HFF-Myc (cell line): ENCODE measurements at regions not wholly inside any gene's neighbourhood (a gene's known extent, or its start where the extent isn't known, plus 50 kb on each side); places are given as distances from the start of the nearest gene placed in this dataset.
"Not testable (repeated sequence)": the region's sequence is repeated elsewhere in the genome, so short reads cannot be mapped to it uniquely, and the experiment has no call there.

Experiments used
- DNase-seq: peaks from one replicate; pipeline ENCODE4 v3.0.0-alpha.2; 2011; ENCODE audit warnings: low read depth; ENCODE audit errors: extremely low read depth
- H3K4me3 ChIP-seq: replicated peaks from 2 replicates; pipeline ENCODE4 v1.5.1; 2011; ENCODE audit warnings: low read depth, mild to moderate bottlenecking, control low read depth, low read length
- CTCF ChIP-seq: IDR thresholded peaks from 2 replicates; pipeline ENCODE4 v1.5.1; 2012; ENCODE audit warnings: mild to moderate bottlenecking, low read depth, low read length, control low read depth; ENCODE audit errors: missing control alignments

GRCh38 chr20:25848222-25848621, 151.6 kb upstream of the ZNF337 start:
- no peak for TF ChIP-seq CTCF
- DNase-seq: no peak
- no peak overlapping the region for H3K4me3 ChIP-seq

GRCh38 chr20:25844640-25845039, 148.0 kb upstream of the ZNF337 start:
- not testable (repeated sequence) for H3K4me3 ChIP-seq, DNase-seq

GRCh38 chr20:25813511-25813910, 116.9 kb upstream of the ZNF337 start:
- not testable (repeated sequence) for DNase-seq, H3K4me3 ChIP-seq

DNA sequence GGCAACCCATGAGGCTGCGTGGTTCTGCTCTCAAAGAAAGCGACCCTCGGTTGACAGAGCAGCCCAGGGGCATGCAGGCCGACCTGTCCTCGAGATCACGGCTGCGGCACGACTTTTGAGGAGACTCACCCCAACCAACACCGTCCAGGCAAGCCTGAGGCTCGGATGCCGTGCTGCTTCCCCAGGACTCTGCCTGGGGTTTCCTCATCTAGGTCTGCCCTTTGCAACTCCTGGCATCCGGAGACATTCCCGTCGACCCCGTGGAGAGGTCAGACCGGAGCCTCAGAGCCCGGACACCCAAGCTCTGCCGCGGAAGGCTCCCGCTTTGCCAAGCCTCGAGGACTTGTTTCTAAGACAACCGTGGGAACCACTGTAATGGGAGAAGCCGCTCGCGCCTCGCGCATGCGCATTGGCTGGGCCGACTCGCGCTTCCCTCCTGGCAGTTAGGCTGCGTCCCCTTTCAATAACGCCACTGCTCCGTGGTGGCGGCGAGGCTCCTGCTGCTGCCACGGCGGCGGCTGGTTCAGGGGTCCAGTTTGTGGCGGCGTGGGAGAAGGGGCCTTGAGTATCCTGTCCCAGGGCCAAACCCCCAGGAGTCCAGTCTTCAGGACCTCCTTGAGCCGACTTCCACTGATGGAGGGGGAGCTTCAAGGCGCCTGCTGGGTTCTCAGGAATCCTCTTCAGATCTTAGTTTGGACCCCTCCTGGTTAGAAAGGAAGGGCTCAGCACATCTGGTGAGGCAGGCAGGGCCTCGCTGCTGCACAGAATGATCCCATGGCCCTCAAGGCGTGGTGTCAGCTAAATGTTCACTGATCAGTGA, 101.7 kb upstream of the ZNF337 start:
- not testable (repeated sequence) for DNase-seq, H3K4me3 ChIP-seq

GRCh38 chr20:25797062-25797461, 100.4 kb upstream of the ZNF337 start:
- not testable (repeated sequence) for H3K4me3 ChIP-seq, DNase-seq

GRCh38 chr20:25777241-25777640, 80.6 kb upstream of the ZNF337 start:
- not testable (repeated sequence) for DNase-seq, H3K4me3 ChIP-seq

GRCh38 chr20:25774711-25775110, 78.1 kb upstream of the ZNF337 start:
- H3K4me3 ChIP-seq, DNase-seq: not testable (repeated sequence)

DNA sequence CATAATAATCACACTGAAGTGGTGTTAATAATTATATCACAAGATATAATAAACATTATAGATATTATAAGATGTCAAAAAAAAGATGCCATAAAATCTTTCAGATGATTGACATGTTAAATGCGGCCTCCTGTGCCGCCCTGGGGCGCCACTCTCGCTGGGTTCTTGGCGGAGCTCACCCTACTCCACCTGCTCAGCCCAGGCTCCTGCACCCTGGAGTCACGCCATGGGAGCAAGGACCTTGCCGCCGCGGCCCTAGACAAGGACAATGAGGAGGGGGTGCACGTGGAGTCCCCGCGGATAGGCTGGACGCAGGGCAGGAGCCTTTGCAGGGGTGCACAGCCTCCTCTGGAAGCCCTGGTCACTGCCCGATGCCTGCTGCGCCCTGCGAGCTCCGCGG, 77.5 kb upstream of the ZNF337 start:
- not testable (repeated sequence) for H3K4me3 ChIP-seq, DNase-seq

DNA sequence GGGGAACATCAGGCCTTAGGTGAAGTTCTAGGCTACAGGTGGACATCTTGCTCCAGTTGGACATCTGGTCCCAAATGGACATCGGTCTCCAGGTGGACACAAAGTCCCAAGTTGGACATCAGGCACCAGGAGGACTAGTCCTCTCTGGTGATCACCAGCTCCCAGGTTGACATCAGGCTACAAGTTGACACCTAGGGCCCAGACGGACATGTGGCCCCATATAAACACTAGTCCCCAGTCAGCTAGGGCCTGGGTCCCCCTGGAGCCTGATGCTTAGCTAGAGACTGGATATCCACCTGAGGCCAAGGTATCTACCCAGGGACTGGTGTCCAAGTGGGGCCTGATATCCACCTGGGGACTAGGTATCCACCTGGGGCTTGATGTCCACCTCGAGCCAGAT, 75.8 kb upstream of the ZNF337 start:
- DNase-seq: not testable (repeated sequence)

DNA sequence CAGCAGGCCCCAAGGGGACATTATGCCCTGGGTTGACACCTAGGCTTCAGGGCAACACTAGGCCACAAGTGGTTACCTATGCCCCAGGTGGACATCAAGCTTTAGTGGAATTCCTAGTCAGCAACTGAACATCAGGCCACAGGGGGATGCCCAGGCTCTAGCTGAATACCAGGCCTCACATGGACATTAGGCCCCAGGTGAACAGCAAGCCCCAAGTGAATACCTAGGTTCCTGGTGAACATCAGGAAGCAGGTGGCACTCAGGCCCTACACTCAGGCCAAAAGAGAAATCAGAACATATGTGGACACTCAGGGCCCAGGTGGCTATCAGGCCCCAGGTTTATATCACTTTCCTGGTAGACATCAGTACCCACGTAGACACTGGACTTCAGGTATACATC, 75.2 kb upstream of the ZNF337 start:
- H3K4me3 ChIP-seq, DNase-seq: not testable (repeated sequence)

More for the DNA sequence above, 75.8 kb upstream of the ZNF337 start:
- not testable (repeated sequence) for H3K4me3 ChIP-seq

GRCh38 chr20:25761596-25761995, 64.9 kb upstream of the ZNF337 start:
- TF ChIP-seq CTCF: no peak
- DNase-seq: no peak
- no peak overlapping the region for H3K4me3 ChIP-seq

DNA sequence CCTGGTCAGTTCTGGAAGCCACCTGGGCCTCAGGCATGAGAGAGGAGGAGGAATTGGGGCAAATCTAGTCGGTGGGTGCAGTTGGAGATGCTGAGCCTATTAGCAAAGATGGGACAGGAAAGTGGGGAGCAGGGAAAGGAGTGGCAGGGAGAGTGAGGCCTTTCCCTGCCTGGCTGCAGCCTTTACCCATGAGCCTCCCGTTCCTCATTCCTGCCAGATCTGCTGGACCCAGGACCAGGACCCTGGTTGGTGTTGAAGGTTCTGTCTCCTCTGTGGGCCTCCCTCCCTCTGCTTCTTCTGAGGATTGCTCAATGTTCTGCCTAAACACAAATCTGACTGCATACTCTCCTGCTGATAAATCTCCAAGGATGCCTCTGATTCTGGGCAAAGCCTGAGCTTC, 64.4 kb upstream of the ZNF337 start:
- H3K4me3 ChIP-seq, DNase-seq: not testable (repeated sequence)
